HepG2 (cell line): ENCODE measurements at regions not wholly inside any gene's neighbourhood (a gene's known extent, or its start where the extent isn't known, plus 50 kb on each side); places are given as distances from the start of the nearest gene placed in this dataset.

ENCODE experiments used
- ATF7-NPFF ChIP-seq: sonication (generic); formaldehyde crosslinking; IDR thresholded peaks from 2 replicates; pipeline ENCODE4 v1.8.1; 2023; ENCODE audit warnings: mild to moderate bottlenecking, low read depth, missing genetic modification reagents, moderate library complexity
- CBX5 ChIP-seq: sonication (generic); formaldehyde crosslinking; IDR thresholded peaks from 2 replicates; pipeline ENCODE4 v1.4.0; 2020; ENCODE audit warnings: missing genetic modification reagents, borderline replicate concordance
- DR1 ChIP-seq: sonication (generic); formaldehyde crosslinking; IDR thresholded peaks from 2 replicates; pipeline ENCODE4 v1.8.0; 2021; ENCODE audit warnings: mild to moderate bottlenecking, missing genetic modification reagents, inconsistent platforms
- KAT2B ChIP-seq: fragments of 150-350 bp; IDR thresholded peaks from 2 replicates; pipeline ENCODE4 v1.6.1; 2014; ENCODE audit warnings: low read depth, low read length, borderline replicate concordance
- KDM4B ChIP-seq: sonication (generic); formaldehyde crosslinking; IDR thresholded peaks from 2 replicates; pipeline ENCODE4 v1.4.0; 2020; ENCODE audit warnings: missing genetic modification reagents
- MAZ ChIP-seq, 2 experiments: sonication (generic) in 1 of 2; formaldehyde crosslinking in 1 of 2; IDR thresholded peaks; 2 replicates each; pipeline versions ENCODE4 v1.5.0 to v1.6.1; 2012 to 2020; ENCODE audit warnings: low read depth in 2 of 2, mild to moderate bottlenecking in 2 of 2, borderline replicate concordance in 1 of 2, improper control_type of control experiment in 1 of 2, low read length in 1 of 2, missing genetic modification reagents in 1 of 2, moderate library complexity in 1 of 2
- POLR2AphosphoS2 ChIP-seq: IDR thresholded peaks from 2 replicates; pipeline ENCODE4 v1.6.1; 2011; ENCODE audit warnings: low read depth, low read length, improper control_type of control experiment
- REST ChIP-seq, 2 experiments: IDR thresholded peaks; 2 replicates each; pipeline ENCODE4 v1.6.1; 2011 to 2012; ENCODE audit warnings: low read length in 2 of 2, borderline replicate concordance in 1 of 2, low read depth in 1 of 2, mild to moderate bottlenecking in 1 of 2, moderate library complexity in 1 of 2
- ZNF138 ChIP-seq: sonication (generic); formaldehyde crosslinking; IDR thresholded peaks from 2 replicates; pipeline ENCODE4 v1.5.0; 2020; ENCODE audit warnings: mild to moderate bottlenecking, low read depth, missing genetic modification reagents
- ZZZ3 ChIP-seq: sonication (generic); formaldehyde crosslinking; IDR thresholded peaks from 2 replicates; pipeline ENCODE4 v1.4.0; 2020; ENCODE audit warnings: missing genetic modification reagents, mild to moderate bottlenecking, borderline replicate concordance
- TF ChIP-seq, protein P1 (sequence below), 2 experiments: sonication (generic) in 1 of 2; formaldehyde crosslinking in 1 of 2; IDR thresholded peaks; 2 replicates each; pipeline versions ENCODE4 v1.5.1 to v1.6.1; 2011 to 2020; ENCODE audit warnings: borderline replicate concordance in 1 of 2, low read depth in 1 of 2, low read length in 1 of 2, mild to moderate bottlenecking in 1 of 2, missing genetic modification reagents in 1 of 2, moderate library complexity in 1 of 2
- TF ChIP-seq, protein P2 (sequence below): sonication (generic); formaldehyde crosslinking; IDR thresholded peaks from 2 replicates; pipeline ENCODE4 v1.8.1; 2022; ENCODE audit warnings: mild to moderate bottlenecking, missing genetic modification reagents

DNA sequence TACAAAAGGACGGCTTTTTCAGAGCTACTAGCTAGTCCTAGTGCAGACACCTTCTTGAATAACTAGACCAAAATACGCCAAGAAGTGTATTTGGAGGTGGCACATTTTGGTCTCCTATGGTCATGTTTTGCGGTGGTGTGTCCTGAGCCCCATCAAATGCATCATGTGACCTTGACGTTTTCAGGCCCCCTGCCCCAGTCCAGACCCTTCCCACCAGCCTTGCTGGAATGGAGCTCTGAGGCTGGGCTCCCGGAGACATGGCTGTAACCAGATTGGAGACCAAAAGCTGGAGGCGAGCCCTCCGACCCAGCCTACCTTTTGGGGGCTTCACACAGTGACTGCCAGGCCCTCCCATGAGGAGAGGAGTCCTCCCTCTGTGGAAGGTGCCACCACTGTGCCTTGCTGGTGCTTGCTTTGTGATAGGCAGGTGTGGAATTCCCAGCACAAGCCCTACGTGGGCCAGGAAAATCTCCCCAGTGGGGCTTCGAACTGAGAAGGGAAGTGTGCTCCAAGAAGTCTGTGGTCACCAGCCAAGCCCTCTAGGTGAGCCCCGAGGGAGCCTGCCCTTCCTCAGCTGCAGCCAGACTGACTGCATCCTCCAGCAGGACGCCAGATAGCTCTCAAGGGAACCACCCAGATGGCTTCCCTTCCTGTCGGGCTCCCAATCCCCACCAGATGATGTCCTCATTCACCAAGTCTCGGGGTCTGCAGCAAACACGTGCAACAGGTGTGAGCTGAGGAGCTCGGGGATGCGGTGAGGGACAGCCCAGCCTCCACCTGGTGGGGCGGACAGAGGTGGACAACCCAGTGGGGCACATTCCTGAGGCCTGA, 126.2 kb downstream of the ASB7 start:
- TF ChIP-seq ZZZ3 (CRISPR knock-in tag): no peak
- no peak for TF ChIP-seq CBX5 (CRISPR knock-in tag)
- no peak for TF ChIP-seq POLR2AphosphoS2
- no peak for TF ChIP-seq KDM4B
- TF ChIP-seq MAZ (IDR thresholded peaks at IDR 0.05; ENCODE audit: borderline replicate concordance, low read depth, low read length): no peak
- no peak for TF ChIP-seq MAZ (CRISPR knock-in tag; IDR thresholded peaks at IDR 0.05; ENCODE audit: low read depth)
- no peak for TF ChIP-seq KAT2B
- TF ChIP-seq ZNF138 (CRISPR knock-in tag): no peak
- TF ChIP-seq ATF7-NPFF (CRISPR knock-in tag): no peak
- TF ChIP-seq DR1: no peak
- TF ChIP-seq, protein P1, sequence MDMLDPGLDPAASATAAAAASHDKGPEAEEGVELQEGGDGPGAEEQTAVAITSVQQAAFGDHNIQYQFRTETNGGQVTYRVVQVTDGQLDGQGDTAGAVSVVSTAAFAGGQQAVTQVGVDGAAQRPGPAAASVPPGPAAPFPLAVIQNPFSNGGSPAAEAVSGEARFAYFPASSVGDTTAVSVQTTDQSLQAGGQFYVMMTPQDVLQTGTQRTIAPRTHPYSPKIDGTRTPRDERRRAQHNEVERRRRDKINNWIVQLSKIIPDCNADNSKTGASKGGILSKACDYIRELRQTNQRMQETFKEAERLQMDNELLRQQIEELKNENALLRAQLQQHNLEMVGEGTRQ (IDR thresholded peaks at IDR 0.05; ENCODE audit: low read depth, low read length): no peak
- TF ChIP-seq, protein P1 (CRISPR knock-in tag; IDR thresholded peaks at IDR 0.05; ENCODE audit: borderline replicate concordance): no peak
- TF ChIP-seq, protein P2, sequence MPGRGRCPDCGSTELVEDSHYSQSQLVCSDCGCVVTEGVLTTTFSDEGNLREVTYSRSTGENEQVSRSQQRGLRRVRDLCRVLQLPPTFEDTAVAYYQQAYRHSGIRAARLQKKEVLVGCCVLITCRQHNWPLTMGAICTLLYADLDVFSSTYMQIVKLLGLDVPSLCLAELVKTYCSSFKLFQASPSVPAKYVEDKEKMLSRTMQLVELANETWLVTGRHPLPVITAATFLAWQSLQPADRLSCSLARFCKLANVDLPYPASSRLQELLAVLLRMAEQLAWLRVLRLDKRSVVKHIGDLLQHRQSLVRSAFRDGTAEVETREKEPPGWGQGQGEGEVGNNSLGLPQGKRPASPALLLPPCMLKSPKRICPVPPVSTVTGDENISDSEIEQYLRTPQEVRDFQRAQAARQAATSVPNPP (CRISPR knock-in tag): no peak
- TF ChIP-seq REST (IDR thresholded peaks at IDR 0.05; ENCODE audit: borderline replicate concordance in 1 of 2, low read depth in 1 of 2, low read length in 2 of 2): no peak
